Esophagus muscularis mucosa (tissue), 4 donors: ENCODE measurements at regions not wholly inside any gene's neighbourhood (a gene's known extent, or its start where the extent isn't known, plus 50 kb on each side); places are given as distances from the start of the nearest gene placed in this dataset.

Source experiments
- EP300 ChIP-seq: sonication (generic); formaldehyde crosslinking; IDR thresholded peaks from one replicate; pipeline ENCODE4 v1.6.1; 2017; ENCODE audit warnings: antibody characterized with exemption
- POLR2A ChIP-seq: fragments of 450-650 bp; IDR thresholded peaks from one replicate; pipeline ENCODE4 v1.6.1; 2017; ENCODE audit warnings: antibody characterized with exemption, moderate library complexity, mild to moderate bottlenecking, low read depth
- POLR2AphosphoS5 ChIP-seq, 2 donors: sonication (generic); formaldehyde crosslinking; IDR thresholded peaks; one replicate each; pipeline ENCODE4 v1.6.1; 2017; ENCODE audit warnings: antibody characterized with exemption in 2 of 2
- TF ChIP-seq, protein P1 (sequence below), 3 experiments: fragments of 200-600 bp in 2 of 3; fragments of 450-650 bp in 1 of 3; sonication (generic) in 2 of 3; IDR thresholded peaks; one replicate each; pipeline ENCODE4 v1.5.1; 2017 to 2019; ENCODE audit warnings: antibody characterized with exemption in 3 of 3, mild to moderate bottlenecking in 2 of 3, moderate library complexity in 1 of 3

DNA sequence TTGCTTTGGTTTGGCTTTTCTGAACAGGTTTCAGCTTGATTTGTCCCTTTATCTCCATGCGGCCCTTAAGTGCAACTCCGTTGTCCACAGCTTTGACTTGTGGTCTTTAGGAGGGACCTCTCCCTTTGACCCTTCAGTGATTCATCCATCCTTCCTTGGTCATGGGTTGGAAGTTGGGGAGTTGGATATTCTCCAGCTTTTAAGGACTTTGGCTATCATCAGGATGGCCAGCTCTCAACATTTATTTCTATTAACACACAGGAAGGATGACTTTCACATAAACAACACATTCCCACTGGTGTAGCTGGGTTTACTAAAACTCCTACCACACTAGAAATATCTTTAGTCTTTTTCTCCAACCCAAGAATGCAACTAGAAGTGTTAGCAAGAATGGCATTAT, 50.9 kb upstream of the E2F7 start:
- TF ChIP-seq, protein P1, sequence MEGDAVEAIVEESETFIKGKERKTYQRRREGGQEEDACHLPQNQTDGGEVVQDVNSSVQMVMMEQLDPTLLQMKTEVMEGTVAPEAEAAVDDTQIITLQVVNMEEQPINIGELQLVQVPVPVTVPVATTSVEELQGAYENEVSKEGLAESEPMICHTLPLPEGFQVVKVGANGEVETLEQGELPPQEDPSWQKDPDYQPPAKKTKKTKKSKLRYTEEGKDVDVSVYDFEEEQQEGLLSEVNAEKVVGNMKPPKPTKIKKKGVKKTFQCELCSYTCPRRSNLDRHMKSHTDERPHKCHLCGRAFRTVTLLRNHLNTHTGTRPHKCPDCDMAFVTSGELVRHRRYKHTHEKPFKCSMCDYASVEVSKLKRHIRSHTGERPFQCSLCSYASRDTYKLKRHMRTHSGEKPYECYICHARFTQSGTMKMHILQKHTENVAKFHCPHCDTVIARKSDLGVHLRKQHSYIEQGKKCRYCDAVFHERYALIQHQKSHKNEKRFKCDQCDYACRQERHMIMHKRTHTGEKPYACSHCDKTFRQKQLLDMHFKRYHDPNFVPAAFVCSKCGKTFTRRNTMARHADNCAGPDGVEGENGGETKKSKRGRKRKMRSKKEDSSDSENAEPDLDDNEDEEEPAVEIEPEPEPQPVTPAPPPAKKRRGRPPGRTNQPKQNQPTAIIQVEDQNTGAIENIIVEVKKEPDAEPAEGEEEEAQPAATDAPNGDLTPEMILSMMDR (IDR thresholded peaks at IDR 0.05) = no peak
- TF ChIP-seq POLR2A = no peak
- no peak for TF ChIP-seq POLR2AphosphoS5 (IDR thresholded peaks at IDR 0.05)
- TF ChIP-seq EP300 = no peak
